ENCODE measurements at regions not wholly inside any gene's neighbourhood (a gene's known extent, or its start where the extent isn't known, plus 50 kb on each side); places are given as distances from the start of the nearest gene placed in this dataset.

DNA sequence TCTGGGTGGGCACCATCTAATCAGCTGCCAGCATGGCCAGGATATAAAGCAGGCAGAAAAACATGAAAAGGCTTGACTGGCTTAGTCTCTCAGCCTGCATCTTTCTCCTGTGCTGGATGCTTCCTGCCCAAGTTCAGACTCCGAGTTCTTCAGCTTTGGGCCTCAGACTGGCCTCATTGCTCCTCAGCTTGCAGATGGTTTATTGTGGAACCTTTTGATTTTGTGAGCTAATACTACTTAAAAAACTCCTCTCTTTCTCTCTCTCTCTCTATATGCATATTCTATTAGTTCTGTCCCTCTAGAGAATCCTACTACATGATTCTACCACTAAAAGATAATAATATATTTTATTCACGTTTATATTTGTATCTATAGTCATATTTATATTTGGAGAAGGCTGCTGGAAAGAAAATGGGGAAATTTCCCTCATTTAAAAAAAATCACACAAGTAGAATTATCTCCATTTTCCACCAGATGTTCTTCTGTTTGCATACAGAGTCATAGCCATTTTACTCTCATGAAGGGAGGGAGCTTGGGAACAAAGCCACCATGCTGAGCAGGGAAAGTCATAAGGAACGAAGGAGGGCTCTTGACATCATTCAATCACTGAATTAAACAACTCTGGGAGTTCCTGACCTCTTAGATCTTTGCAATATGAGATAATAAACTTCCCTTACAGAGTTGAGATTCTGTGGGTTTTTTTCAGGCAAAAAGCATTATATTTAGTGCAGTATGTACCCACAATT is 1137.4 kb upstream of the CDH18 start:
- Histone ChIP-seq H3K4me3 (ENCODE audit: low read depth in 1 of 5, low read length in 5 of 5) (no peak overlapping the region), H3K9ac (ENCODE audit: low read length in 5 of 5) (no peak overlapping the region), H3K9me3 (ENCODE audit: control insufficient read depth in 5 of 5, low read length in 5 of 5) (no peaks in the 10 kb centered on the region), H3K27ac (ENCODE audit: low read depth, low read length) (no peak overlapping the region), H3K27me3 (ENCODE audit: control insufficient read depth in 5 of 5, insufficient read depth in 4 of 5, low read length in 5 of 5) (no peaks in the 10 kb centered on the region), H3K36me3 (ENCODE audit: control insufficient read depth in 5 of 5, insufficient read depth in 5 of 5, low read length in 5 of 5) (no peaks in the 10 kb centered on the region), H3K4me1 (ENCODE audit: control insufficient read depth in 5 of 5, insufficient read depth in 5 of 5, low read length in 5 of 5) (no peaks in the 10 kb centered on the region)

DNA sequence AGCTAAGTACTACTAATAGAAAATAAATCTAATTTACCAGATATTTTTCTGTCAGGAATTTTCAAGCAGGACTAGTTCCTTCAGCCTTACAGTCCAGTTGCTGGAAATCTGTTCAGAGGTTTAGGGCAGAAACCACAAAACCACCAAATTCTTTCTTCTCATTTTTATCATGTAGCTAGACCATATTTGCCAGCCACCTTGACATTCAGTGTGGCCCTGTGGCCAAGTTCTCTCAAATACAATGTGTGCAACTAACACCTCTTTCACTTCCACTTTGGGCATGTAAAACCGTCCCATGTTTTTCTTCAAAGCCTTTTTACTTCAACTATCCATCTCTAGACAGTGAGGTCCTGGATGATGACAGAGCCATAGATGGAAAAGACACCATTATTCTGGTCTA is 1133.2 kb upstream of the CDH18 start:
- no peaks in the 10 kb centered on the region for H3K9me3 ChIP-seq (ENCODE audit: control insufficient read depth in 5 of 5, low read length in 5 of 5)
- H3K27ac ChIP-seq (ENCODE audit: low read depth, low read length): no peak overlapping the region
- H3K9ac ChIP-seq (ENCODE audit: low read length in 5 of 5): no peak overlapping the region
- H3K36me3 ChIP-seq (ENCODE audit: control insufficient read depth in 5 of 5, insufficient read depth in 5 of 5, low read length in 5 of 5): no peaks in the 10 kb centered on the region
- H3K4me3 ChIP-seq (ENCODE audit: low read depth in 1 of 5, low read length in 5 of 5): no peak overlapping the region
- no peaks in the 10 kb centered on the region for H3K27me3 ChIP-seq (ENCODE audit: control insufficient read depth in 5 of 5, insufficient read depth in 4 of 5, low read length in 5 of 5)
- H3K4me1 ChIP-seq (ENCODE audit: control insufficient read depth in 5 of 5, insufficient read depth in 5 of 5, low read length in 5 of 5): no peaks in the 10 kb centered on the region

DNA sequence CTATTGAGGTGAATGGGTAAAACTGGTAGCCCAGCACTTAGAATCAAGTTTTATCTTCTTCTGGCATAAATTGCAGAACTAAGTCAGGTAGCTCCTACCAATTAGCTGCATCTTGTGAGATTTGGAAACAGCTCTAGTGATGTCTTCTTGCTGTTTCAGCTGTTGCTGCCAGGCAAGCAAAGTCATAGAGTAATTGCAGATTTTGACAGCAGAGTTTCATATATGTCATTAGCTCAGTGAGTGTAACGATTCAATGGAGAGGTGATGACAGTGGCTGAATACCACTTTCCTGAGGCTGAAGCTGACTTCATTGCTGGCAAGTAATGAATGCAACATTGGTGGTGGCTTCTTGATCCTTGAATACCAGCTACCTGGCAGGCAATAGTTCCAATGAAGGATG is 1109.7 kb upstream of the CDH18 start:
- no peaks in the 10 kb centered on the region for H3K9me3 ChIP-seq (ENCODE audit: control insufficient read depth in 5 of 5, low read length in 5 of 5)
- no peaks in the 10 kb centered on the region for H3K27me3 ChIP-seq (ENCODE audit: control insufficient read depth in 5 of 5, insufficient read depth in 4 of 5, low read length in 5 of 5)
- H3K9ac ChIP-seq (ENCODE audit: low read length in 5 of 5): no peak overlapping the region
- H3K4me1 ChIP-seq (ENCODE audit: control insufficient read depth in 5 of 5, insufficient read depth in 5 of 5, low read length in 5 of 5): no peaks in the 10 kb centered on the region
- no peaks in the 10 kb centered on the region for H3K36me3 ChIP-seq (ENCODE audit: control insufficient read depth in 5 of 5, insufficient read depth in 5 of 5, low read length in 5 of 5)
- H3K4me3 ChIP-seq (ENCODE audit: low read depth in 1 of 5, low read length in 5 of 5): no peak overlapping the region
- no peak overlapping the region for H3K27ac ChIP-seq (ENCODE audit: low read depth, low read length)

DNA sequence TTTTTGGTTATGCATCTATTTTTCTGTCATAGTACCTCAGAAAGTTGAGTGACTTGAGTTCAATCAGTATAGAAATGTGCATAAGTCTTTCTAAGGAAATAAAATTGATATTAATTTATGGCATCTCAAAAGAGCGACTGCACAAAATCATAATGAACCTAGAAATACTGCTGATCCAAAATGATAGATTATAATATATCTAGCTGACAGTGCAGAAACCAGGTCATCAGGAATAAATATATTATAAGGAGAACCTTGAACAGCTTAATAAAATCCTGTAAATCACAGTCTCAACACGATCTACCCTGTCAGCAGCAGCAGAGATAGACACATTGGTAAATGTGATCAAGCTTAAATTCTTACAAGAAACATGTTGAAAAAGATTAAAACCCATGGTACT is 1106.6 kb upstream of the CDH18 start:
- Histone ChIP-seq H3K9me3 (ENCODE audit: control insufficient read depth in 5 of 5, low read length in 5 of 5) (no peaks in the 10 kb centered on the region), H3K4me3 (ENCODE audit: low read depth in 1 of 5, low read length in 5 of 5) (no peak overlapping the region), H3K27ac (ENCODE audit: low read depth, low read length) (no peak overlapping the region), H3K27me3 (ENCODE audit: control insufficient read depth in 5 of 5, insufficient read depth in 4 of 5, low read length in 5 of 5) (no peaks in the 10 kb centered on the region), H3K4me1 (ENCODE audit: control insufficient read depth in 5 of 5, insufficient read depth in 5 of 5, low read length in 5 of 5) (no peaks in the 10 kb centered on the region), H3K9ac (ENCODE audit: low read length in 5 of 5) (no peak overlapping the region), H3K36me3 (ENCODE audit: control insufficient read depth in 5 of 5, insufficient read depth in 5 of 5, low read length in 5 of 5) (no peaks in the 10 kb centered on the region)

DNA sequence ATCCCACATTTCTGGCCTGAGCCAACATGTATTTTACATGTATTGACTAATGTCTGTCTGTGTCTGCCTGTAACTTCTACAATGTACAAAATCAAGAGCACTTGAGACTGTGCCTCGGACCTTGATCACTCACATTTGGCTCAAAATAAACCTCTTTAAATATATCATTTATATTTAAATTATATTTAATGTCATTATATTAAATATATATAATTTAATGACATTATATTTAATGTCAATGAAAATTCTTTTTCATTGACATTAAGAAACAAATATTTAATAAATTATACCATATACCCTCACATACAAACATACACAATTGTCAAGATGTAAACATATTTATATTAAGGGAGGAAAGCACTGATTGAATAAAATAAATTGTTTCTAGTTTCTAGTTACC is 1099.8 kb upstream of the CDH18 start:
- Histone ChIP-seq H3K4me1 (ENCODE audit: control insufficient read depth in 5 of 5, insufficient read depth in 5 of 5, low read length in 5 of 5) (no peaks in the 10 kb centered on the region), H3K27ac (ENCODE audit: low read depth, low read length) (no peak overlapping the region), H3K9me3 (ENCODE audit: control insufficient read depth in 5 of 5, low read length in 5 of 5) (peaks cover 0 to 3% (median 0%) of the 10 kb centered on the region in 5 donors), H3K36me3 (ENCODE audit: control insufficient read depth in 5 of 5, insufficient read depth in 5 of 5, low read length in 5 of 5) (no peaks in the 10 kb centered on the region), H3K27me3 (ENCODE audit: control insufficient read depth in 5 of 5, insufficient read depth in 4 of 5, low read length in 5 of 5) (no peaks in the 10 kb centered on the region), H3K9ac (ENCODE audit: low read length in 5 of 5) (no peak overlapping the region), H3K4me3 (ENCODE audit: low read depth in 1 of 5, low read length in 5 of 5) (no peak overlapping the region)

DNA sequence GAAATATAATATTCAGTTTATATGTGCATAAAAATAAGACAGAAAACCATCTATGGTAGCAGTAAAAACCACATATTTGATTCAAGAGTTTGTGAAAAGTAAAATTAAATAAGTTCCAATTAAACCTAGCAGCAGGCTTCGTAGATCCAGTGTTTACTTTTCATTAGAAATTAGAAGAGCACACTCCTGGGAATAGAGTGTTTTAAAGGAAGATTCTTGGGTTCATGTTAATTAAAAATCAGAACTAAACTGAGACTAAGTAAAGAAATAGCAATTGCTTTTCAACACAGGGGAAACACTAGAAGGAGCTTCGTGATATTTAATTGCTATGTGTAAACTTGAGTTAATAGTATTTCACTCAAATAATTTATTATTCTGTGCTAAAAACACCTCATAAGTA is 1097.8 kb upstream of the CDH18 start:
- Histone ChIP-seq H3K4me1 (ENCODE audit: control insufficient read depth in 5 of 5, insufficient read depth in 5 of 5, low read length in 5 of 5) (no peaks in the 10 kb centered on the region), H3K27me3 (ENCODE audit: control insufficient read depth in 5 of 5, insufficient read depth in 4 of 5, low read length in 5 of 5) (no peaks in the 10 kb centered on the region), H3K9me3 (ENCODE audit: control insufficient read depth in 5 of 5, low read length in 5 of 5) (peaks cover 0 to 3% (median 0%) of the 10 kb centered on the region in 5 donors), H3K36me3 (ENCODE audit: control insufficient read depth in 5 of 5, insufficient read depth in 5 of 5, low read length in 5 of 5) (no peaks in the 10 kb centered on the region), H3K9ac (ENCODE audit: low read length in 5 of 5) (no peak overlapping the region), H3K27ac (ENCODE audit: low read depth, low read length) (no peak overlapping the region), H3K4me3 (ENCODE audit: low read depth in 1 of 5, low read length in 5 of 5) (no peak overlapping the region)

DNA sequence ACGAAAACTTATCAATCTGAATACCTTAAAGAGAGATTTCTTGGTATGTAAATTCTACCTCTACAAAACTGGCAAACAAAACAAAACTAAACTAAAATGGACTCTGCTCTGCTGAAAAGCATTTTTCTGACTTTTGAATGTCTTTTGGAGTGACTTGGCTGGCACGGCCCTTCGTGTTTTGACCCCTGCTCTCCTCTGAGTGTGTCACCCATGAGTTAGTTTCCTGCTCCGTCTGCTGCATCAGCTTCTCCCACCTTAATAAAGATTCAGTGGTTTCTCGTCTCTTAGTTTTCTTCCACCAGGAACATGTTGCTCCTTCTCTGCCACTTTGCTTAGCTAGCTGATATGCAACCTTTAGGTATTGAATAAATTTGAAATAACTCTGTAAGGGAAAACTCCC is 1084.0 kb upstream of the CDH18 start:
- Histone ChIP-seq H3K4me3 (ENCODE audit: low read depth in 1 of 5, low read length in 5 of 5) (no peak overlapping the region), H3K36me3 (ENCODE audit: control insufficient read depth in 5 of 5, insufficient read depth in 5 of 5, low read length in 5 of 5) (no peaks in the 10 kb centered on the region), H3K4me1 (ENCODE audit: control insufficient read depth in 5 of 5, insufficient read depth in 5 of 5, low read length in 5 of 5) (no peaks in the 10 kb centered on the region), H3K9ac (ENCODE audit: low read length in 5 of 5) (no peak overlapping the region), H3K9me3 (ENCODE audit: control insufficient read depth in 5 of 5, low read length in 5 of 5) (no peaks in the 10 kb centered on the region), H3K27ac (ENCODE audit: low read depth, low read length) (no peak overlapping the region), H3K27me3 (ENCODE audit: control insufficient read depth in 5 of 5, insufficient read depth in 4 of 5, low read length in 5 of 5) (no peaks in the 10 kb centered on the region)

DNA sequence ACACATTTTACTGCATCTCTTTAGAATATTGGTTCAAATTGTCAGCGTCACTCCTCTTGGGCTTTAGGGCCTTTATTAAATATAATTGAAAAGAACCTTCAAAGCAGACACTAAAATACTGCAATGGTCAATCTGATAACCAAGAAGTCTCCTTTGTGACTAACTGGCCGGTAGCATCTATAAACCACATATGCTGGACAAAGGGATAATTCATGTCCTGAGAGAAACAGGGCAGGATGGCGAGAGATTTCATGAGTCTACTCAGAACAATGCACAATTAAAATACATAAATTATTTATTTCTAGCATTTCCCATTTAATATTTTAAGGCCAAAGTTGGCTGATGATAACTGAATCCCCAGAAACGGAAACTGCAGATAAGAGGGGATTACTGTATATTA is 1083.4 kb upstream of the CDH18 start:
- Histone ChIP-seq H3K4me1 (ENCODE audit: control insufficient read depth in 5 of 5, insufficient read depth in 5 of 5, low read length in 5 of 5) (no peaks in the 10 kb centered on the region), H3K9ac (ENCODE audit: low read length in 5 of 5) (no peak overlapping the region), H3K4me3 (ENCODE audit: low read depth in 1 of 5, low read length in 5 of 5) (no peak overlapping the region), H3K27me3 (ENCODE audit: control insufficient read depth in 5 of 5, insufficient read depth in 4 of 5, low read length in 5 of 5) (no peaks in the 10 kb centered on the region), H3K36me3 (ENCODE audit: control insufficient read depth in 5 of 5, insufficient read depth in 5 of 5, low read length in 5 of 5) (no peaks in the 10 kb centered on the region), H3K9me3 (ENCODE audit: control insufficient read depth in 5 of 5, low read length in 5 of 5) (no peaks in the 10 kb centered on the region), H3K27ac (ENCODE audit: low read depth, low read length) (no peak overlapping the region)

DNA sequence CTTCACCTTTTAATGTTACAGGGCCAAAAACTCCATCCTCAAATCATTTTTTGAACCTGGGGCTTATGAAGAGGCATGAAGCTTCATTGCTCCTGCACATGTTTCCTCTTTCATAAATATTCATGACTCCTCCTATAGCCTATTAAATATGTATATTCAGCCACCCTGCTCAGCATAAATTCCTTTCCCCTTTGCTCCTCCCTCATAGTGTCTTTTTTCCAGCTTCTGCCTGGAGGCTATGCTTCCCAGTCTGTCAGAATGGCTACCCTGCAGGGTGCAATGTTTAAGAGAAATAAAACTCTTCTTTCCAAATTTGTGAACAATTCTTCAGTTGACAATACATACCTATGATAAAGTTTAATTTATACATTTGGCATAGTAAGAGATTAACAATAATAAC is 1082.9 kb upstream of the CDH18 start:
- H3K36me3 ChIP-seq (ENCODE audit: control insufficient read depth in 5 of 5, insufficient read depth in 5 of 5, low read length in 5 of 5): no peaks in the 10 kb centered on the region
- peaks cover 0 to 3% (median 0%) of the 10 kb centered on the region in 5 donors for H3K9me3 ChIP-seq (ENCODE audit: control insufficient read depth in 5 of 5, low read length in 5 of 5)
- H3K9ac ChIP-seq (ENCODE audit: low read length in 5 of 5): no peak overlapping the region
- H3K4me1 ChIP-seq (ENCODE audit: control insufficient read depth in 5 of 5, insufficient read depth in 5 of 5, low read length in 5 of 5): no peaks in the 10 kb centered on the region
- no peaks in the 10 kb centered on the region for H3K27me3 ChIP-seq (ENCODE audit: control insufficient read depth in 5 of 5, insufficient read depth in 4 of 5, low read length in 5 of 5)
- no peak overlapping the region for H3K4me3 ChIP-seq (ENCODE audit: low read depth in 1 of 5, low read length in 5 of 5)
- no peak overlapping the region for H3K27ac ChIP-seq (ENCODE audit: low read depth, low read length)

DNA sequence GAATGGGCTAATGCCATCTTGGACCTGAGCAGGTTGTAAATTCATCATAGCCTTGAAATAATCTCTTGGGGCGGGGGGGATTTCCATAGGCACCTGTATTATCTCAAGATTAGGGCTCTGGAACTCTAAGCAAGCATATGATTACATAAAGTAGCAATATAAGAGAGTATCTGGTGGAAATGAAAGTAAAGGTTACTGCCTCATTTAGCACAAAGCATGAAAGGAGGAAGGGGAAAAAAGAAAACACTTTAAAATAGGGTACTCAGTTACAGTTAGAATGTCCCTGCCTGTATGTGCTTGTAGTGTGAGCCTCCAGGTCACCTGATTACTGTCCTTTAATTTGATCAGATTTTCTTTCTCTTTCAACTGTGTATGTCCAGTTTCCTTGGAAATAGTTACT is 1079.7 kb upstream of the CDH18 start:
- H3K9me3 ChIP-seq (ENCODE audit: control insufficient read depth in 5 of 5, low read length in 5 of 5): peaks cover 0 to 5% (median 0%) of the 10 kb centered on the region in 5 donors
- no peaks in the 10 kb centered on the region for H3K27me3 ChIP-seq (ENCODE audit: control insufficient read depth in 5 of 5, insufficient read depth in 4 of 5, low read length in 5 of 5)

More for the DNA sequence above, 1079.7 kb upstream of the CDH18 start:
- Histone ChIP-seq H3K27ac (ENCODE audit: low read depth, low read length) (no peak overlapping the region), H3K9ac (ENCODE audit: low read length in 5 of 5) (no peak overlapping the region), H3K36me3 (ENCODE audit: control insufficient read depth in 5 of 5, insufficient read depth in 5 of 5, low read length in 5 of 5) (no peaks in the 10 kb centered on the region), H3K4me1 (ENCODE audit: control insufficient read depth in 5 of 5, insufficient read depth in 5 of 5, low read length in 5 of 5) (no peaks in the 10 kb centered on the region), H3K4me3 (ENCODE audit: low read depth in 1 of 5, low read length in 5 of 5) (no peak overlapping the region)
